ENCODE measurements at regions not wholly inside any gene's neighbourhood (a gene's known extent, or its start where the extent isn't known, plus 50 kb on each side); places are given as distances from the start of the nearest gene placed in this dataset.
"Not testable (repeated sequence)": the region's sequence is repeated elsewhere in the genome, so short reads cannot be mapped to it uniquely, and the experiment has no call there.

- no peak for DNase-seq (ENCODE audit: low read depth)
These were observed 93.8 kb upstream of the COPS8 start for GRCh38 chr2:236991874-236992273.

- DNase-seq (ENCODE audit: low read depth): no peak
These were observed 92.4 kb upstream of the COPS8 start for GRCh38 chr2:236993286-236993685.

- DNase-seq (ENCODE audit: low read depth): no peak
These were observed 91.3 kb upstream of the COPS8 start for GRCh38 chr2:236994361-236994760.

- no peak for DNase-seq (ENCODE audit: low read depth)
These were observed 88.5 kb upstream of the COPS8 start for GRCh38 chr2:236997069-236997715.

- no peak for DNase-seq (ENCODE audit: low read depth)
These were observed 87.5 kb upstream of the COPS8 start for GRCh38 chr2:236998236-236998635.

GRCh38 chr2:236998758-236999157 lies 86.9 kb upstream of the COPS8 start:
- no peak for DNase-seq (ENCODE audit: low read depth)

GRCh38 chr2:237000481-237000880 lies 85.2 kb upstream of the COPS8 start:
- no peak for DNase-seq (ENCODE audit: low read depth)

GRCh38 chr2:237005341-237005740 lies 80.3 kb upstream of the COPS8 start:
- not testable (repeated sequence) for DNase-seq (ENCODE audit: low read depth)

GRCh38 chr2:237011206-237011795 lies 74.4 kb upstream of the COPS8 start:
- DNase-seq (ENCODE audit: low read depth): no peak

- no peak for DNase-seq (ENCODE audit: low read depth)
These were observed 73.7 kb upstream of the COPS8 start for GRCh38 chr2:237012004-237012403.

GRCh38 chr2:237012577-237013267 lies 73.0 kb upstream of the COPS8 start:
- DNase-seq (ENCODE audit: low read depth): no peak

GRCh38 chr2:237016121-237016915 lies 69.4 kb upstream of the COPS8 start:
- DNase-seq (ENCODE audit: low read depth): no peak

- no peak for DNase-seq (ENCODE audit: low read depth)
These were observed 65.6 kb upstream of the COPS8 start for GRCh38 chr2:237020090-237020489.

- DNase-seq (ENCODE audit: low read depth): no peak
These were observed 63.2 kb upstream of the COPS8 start for GRCh38 chr2:237022533-237022932.

GRCh38 chr2:237024255-237024654 lies 61.4 kb upstream of the COPS8 start:
- no peak for DNase-seq (ENCODE audit: low read depth)

- no peak for DNase-seq (ENCODE audit: low read depth)
These were observed 60.4 kb upstream of the COPS8 start for GRCh38 chr2:237025090-237025865.

GRCh38 chr2:237026981-237027711 lies 58.5 kb upstream of the COPS8 start:
- DNase-seq (ENCODE audit: low read depth): peak; percentile 23

- DNase-seq (ENCODE audit: low read depth): no peak
These were observed 58.0 kb upstream of the COPS8 start for GRCh38 chr2:237027712-237028029.

GRCh38 chr2:237030382-237030781 lies 55.3 kb upstream of the COPS8 start:
- DNase-seq (ENCODE audit: low read depth): no peak

GRCh38 chr2:237033536-237034060 lies 52.1 kb upstream of the COPS8 start:
- DNase-seq (ENCODE audit: low read depth): no peak
